ENCODE measurements at regions not wholly inside any gene's neighbourhood (a gene's known extent, or its start where the extent isn't known, plus 50 kb on each side); places are given as distances from the start of the nearest gene placed in this dataset.

DNA sequence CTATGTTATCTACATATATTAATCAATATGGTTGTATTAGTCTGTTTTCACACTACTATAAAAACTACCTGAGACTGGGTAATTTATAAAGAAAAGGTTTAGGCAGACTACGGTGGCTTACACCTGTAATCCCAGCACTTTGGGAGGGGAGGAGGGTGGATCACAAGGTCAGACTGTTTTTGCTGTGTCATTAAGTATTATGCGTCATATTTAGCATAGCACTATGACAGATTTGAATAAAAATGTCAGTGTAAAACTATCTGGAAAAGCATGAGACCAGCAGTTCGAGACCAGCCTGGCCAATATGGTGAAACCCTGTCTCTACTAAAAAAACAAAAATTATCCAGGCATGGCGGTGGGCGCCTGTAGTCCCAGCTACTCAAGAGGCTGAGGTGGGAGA lies 209.7 kb upstream of the ARHGAP24 start:
- ChIA-PET POLR2A (interaction anchor here (0.6 kb wide), 1 partner anchor 22 kb away, joined by 3 read pairs; no protein-coding TSS in a partner anchor), CTCF (no interaction called here)
- Histone ChIP-seq H3K9me1 (replicated peaks; ENCODE audit: control insufficient read depth, extremely low read depth, insufficient read depth, low read length) (no peaks in the 10 kb centered on the region), H4K20me1 (replicated peaks; ENCODE audit: control insufficient read depth, extremely low read depth, insufficient read depth, low read length) (no peaks in the 10 kb centered on the region), H3K79me2 (ENCODE audit: control insufficient read depth, insufficient read depth, low read length) (no peaks in the 10 kb centered on the region), H3K4me1 (ENCODE audit: control insufficient read depth, extremely low read depth, insufficient read depth, low read length) (no peaks in the 10 kb centered on the region), H3K9me3 (replicated peaks; ENCODE audit: control insufficient read depth, insufficient read depth, low read length) (no peaks in the 10 kb centered on the region), H2AFZ (ENCODE audit: low read depth, low read length) (no peak overlapping the region), H3K4me2 (ENCODE audit: insufficient read depth, low read length) (no peak overlapping the region), H3K27ac (ENCODE audit: insufficient read depth, low read depth, low read length) (no peak overlapping the region), H3K27me3 (ENCODE audit: control insufficient read depth in 2 of 2, insufficient read depth in 2 of 2, low read length in 2 of 2) (peaks cover 0 to 5% of the 10 kb centered on the region in 2 experiments), H3K36me3 (ENCODE audit: control insufficient read depth in 2 of 2, extremely low read depth in 1 of 2, insufficient read depth in 2 of 2, low read length in 2 of 2) (no peaks in the 10 kb centered on the region), H3K4me3 (replicated peaks in 1 of 3; ENCODE audit: insufficient read depth in 1 of 3, low read depth in 1 of 3, low read length in 3 of 3) (no peak overlapping the region), H3K9ac (replicated peaks; ENCODE audit: extremely low read depth, insufficient read depth, low read length) (no peak overlapping the region)
- TF ChIP-seq GATA2 (IDR thresholded peaks at IDR 0.05; ENCODE audit: insufficient read depth, insufficient read length, low read depth, low read length) (no peak), POLR2A (IDR thresholded peaks at IDR 0.05; ENCODE audit: low read depth, low read length) (no peak), JUN (IDR thresholded peaks at IDR 0.05; ENCODE audit: borderline replicate concordance, insufficient read depth, insufficient read length, low read depth) (no peak), MAX (IDR thresholded peaks at IDR 0.05; ENCODE audit: insufficient read depth, insufficient read length) (no peak), FOS (IDR thresholded peaks at IDR 0.05; ENCODE audit: borderline replicate concordance, insufficient read depth, low read length) (no peak)
- dilution Hi-C loops (cut with MboI; ENCODE audit: extremely low pct_ligation_motif_present, low sequenced_read_pairs) (no loop called here), intact Hi-C loops (cut with micrococcal nuclease) (no loop called here)
- DNase-seq (ENCODE audit: low read depth, low spot score) (no peak), FAIRE-seq (no peak)
- no TSS peak for BruUV-seq (replicated peaks)

DNA sequence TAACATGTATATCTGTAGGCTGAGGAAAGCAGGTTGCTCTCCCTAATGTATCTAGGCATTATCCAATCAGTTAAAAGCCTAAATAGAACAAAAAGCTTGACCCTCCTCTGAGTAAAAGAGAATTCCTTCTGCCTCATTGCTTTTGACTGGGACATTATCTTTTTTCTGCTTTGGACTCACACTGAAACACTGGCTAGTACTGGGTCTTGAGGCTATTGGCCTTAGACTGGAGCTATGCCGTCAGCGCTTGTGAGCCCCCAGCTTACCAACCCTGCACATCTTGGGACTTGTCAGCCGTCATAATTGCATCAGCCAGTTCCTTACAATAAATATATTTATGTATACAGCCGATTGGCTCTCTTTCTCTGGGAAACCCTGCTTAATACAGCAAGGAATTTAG lies 206.8 kb upstream of the ARHGAP24 start:
- Histone ChIP-seq H3K4me2 (ENCODE audit: insufficient read depth, low read length) (no peak overlapping the region), H3K4me1 (ENCODE audit: control insufficient read depth, extremely low read depth, insufficient read depth, low read length) (no peaks in the 10 kb centered on the region), H3K9me3 (replicated peaks; ENCODE audit: control insufficient read depth, insufficient read depth, low read length) (no peaks in the 10 kb centered on the region), H2AFZ (ENCODE audit: low read depth, low read length) (no peak overlapping the region), H3K27ac (ENCODE audit: insufficient read depth, low read depth, low read length) (no peak overlapping the region), H3K36me3 (ENCODE audit: control insufficient read depth in 2 of 2, extremely low read depth in 1 of 2, insufficient read depth in 2 of 2, low read length in 2 of 2) (no peaks in the 10 kb centered on the region), H3K27me3 (ENCODE audit: control insufficient read depth in 2 of 2, insufficient read depth in 2 of 2, low read length in 2 of 2) (peaks cover 0 to 5% of the 10 kb centered on the region in 2 experiments), H4K20me1 (replicated peaks; ENCODE audit: control insufficient read depth, extremely low read depth, insufficient read depth, low read length) (no peaks in the 10 kb centered on the region), H3K9ac (replicated peaks; ENCODE audit: extremely low read depth, insufficient read depth, low read length) (no peak overlapping the region), H3K9me1 (replicated peaks; ENCODE audit: control insufficient read depth, extremely low read depth, insufficient read depth, low read length) (no peaks in the 10 kb centered on the region), H3K79me2 (ENCODE audit: control insufficient read depth, insufficient read depth, low read length) (no peaks in the 10 kb centered on the region), H3K4me3 (replicated peaks in 1 of 3; ENCODE audit: insufficient read depth in 1 of 3, low read depth in 1 of 3, low read length in 3 of 3) (no peak overlapping the region)
- BruUV-seq (replicated peaks): no TSS peak
- dilution Hi-C loops (cut with MboI; ENCODE audit: extremely low pct_ligation_motif_present, low sequenced_read_pairs): no loop called here
- CTCF ChIA-PET: no interaction called here
- POLR2A ChIA-PET: no interaction called here
- intact Hi-C loops (cut with micrococcal nuclease): no loop called here
- DNase-seq (ENCODE audit: low read depth, low spot score): no peak
- FAIRE-seq: no peak
- TF ChIP-seq EZH2 (IDR thresholded peaks at IDR 0.05; ENCODE audit: borderline replicate concordance, low read depth, low read length, severe bottlenecking): no peak
- TF ChIP-seq MYC (IDR thresholded peaks at IDR 0.05; ENCODE audit: low read depth, low read length): no peak
- no peak for TF ChIP-seq POLR2A (IDR thresholded peaks at IDR 0.05; ENCODE audit: low read depth, low read length)
- TF ChIP-seq GATA2 (IDR thresholded peaks at IDR 0.05; ENCODE audit: insufficient read depth, insufficient read length, low read depth, low read length): no peak
- no peak for TF ChIP-seq MAX (IDR thresholded peaks at IDR 0.05; ENCODE audit: insufficient read depth, insufficient read length)
- TF ChIP-seq JUN (IDR thresholded peaks at IDR 0.05; ENCODE audit: borderline replicate concordance, insufficient read depth, insufficient read length, low read depth): no peak
- TF ChIP-seq, protein P1, sequence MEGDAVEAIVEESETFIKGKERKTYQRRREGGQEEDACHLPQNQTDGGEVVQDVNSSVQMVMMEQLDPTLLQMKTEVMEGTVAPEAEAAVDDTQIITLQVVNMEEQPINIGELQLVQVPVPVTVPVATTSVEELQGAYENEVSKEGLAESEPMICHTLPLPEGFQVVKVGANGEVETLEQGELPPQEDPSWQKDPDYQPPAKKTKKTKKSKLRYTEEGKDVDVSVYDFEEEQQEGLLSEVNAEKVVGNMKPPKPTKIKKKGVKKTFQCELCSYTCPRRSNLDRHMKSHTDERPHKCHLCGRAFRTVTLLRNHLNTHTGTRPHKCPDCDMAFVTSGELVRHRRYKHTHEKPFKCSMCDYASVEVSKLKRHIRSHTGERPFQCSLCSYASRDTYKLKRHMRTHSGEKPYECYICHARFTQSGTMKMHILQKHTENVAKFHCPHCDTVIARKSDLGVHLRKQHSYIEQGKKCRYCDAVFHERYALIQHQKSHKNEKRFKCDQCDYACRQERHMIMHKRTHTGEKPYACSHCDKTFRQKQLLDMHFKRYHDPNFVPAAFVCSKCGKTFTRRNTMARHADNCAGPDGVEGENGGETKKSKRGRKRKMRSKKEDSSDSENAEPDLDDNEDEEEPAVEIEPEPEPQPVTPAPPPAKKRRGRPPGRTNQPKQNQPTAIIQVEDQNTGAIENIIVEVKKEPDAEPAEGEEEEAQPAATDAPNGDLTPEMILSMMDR (IDR thresholded peaks at IDR 0.05; ENCODE audit: extremely low read depth in 1 of 2, insufficient read depth in 1 of 2, low read depth in 1 of 2, low read length in 2 of 2): no peak
- no peak for TF ChIP-seq FOS (IDR thresholded peaks at IDR 0.05; ENCODE audit: borderline replicate concordance, insufficient read depth, low read length)
- TF ChIP-seq POLR2AphosphoS5 (IDR thresholded peaks at IDR 0.05; ENCODE audit: insufficient read depth, low read depth, low read length): no peak
